Eye (tissue), 1 donor: ENCODE measurements at regions not wholly inside any gene's neighbourhood (a gene's known extent, or its start where the extent isn't known, plus 50 kb on each side); places are given as distances from the start of the nearest gene placed in this dataset.
"Not testable (repeated sequence)": the region's sequence is repeated elsewhere in the genome, so short reads cannot be mapped to it uniquely, and the experiment has no call there.

Experiments
- DNase-seq: peaks from one replicate; pipeline ENCODE4 v3.0.0-alpha.2; 2015

DNA sequence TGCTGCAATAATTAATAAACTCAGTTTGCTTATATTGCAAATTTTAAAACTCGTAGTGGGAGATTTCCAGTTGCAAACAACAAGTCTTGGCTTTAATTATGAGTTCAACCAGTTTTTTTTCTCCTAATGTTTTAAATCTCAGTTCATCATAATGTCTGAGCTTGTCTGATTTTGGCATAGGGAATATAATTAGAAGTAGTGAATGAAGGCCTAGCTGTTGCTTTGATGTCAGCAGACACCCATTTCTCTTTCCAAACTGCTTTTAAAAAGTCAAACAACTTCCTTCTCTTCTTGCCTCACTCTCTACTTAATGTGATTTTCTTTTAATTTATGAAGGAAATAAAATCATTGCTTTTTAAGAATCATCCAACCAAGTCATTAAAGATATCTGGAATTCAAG is 1462.1 kb downstream of the DPP10 start:
- no peak for DNase-seq

DNA sequence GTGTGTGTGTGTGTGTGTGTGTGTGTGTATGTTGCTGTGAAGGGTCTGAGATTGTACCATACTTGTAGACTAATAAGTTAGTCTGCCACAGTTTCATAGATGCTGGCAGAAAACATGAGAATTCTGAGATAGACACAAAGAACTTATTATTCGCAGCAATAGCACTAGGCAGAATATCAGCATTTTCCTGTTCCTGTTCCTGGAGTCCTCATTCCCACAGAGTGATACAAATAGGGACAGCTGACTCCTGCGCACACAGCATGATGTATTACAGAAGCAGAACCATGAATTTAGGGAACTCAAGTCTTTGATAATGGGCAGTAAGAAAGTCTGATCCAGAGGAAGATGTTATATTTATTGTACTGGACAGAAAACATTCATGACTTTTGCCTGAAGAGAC is 1466.3 kb downstream of the DPP10 start:
- no peak for DNase-seq

DNA sequence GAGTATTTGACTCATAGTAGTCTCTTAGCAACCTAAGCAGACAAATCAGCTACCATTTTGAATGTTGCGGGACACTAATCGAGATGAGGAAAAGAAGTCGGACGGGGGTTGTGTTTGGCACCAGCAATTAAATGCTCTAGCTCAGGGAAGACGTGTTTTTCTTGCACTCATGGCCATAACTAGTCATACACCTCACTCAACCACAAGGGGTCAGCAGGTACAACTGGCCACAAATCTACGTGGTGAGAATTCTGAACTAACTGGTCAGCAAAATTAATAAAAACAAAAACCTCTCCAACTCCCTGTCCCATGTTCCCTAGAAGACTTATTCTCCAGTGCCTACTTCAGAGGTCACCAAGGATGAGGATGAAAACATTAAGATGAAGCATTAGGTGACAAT is 1467.8 kb downstream of the DPP10 start:
- DNase-seq: no peak

DNA sequence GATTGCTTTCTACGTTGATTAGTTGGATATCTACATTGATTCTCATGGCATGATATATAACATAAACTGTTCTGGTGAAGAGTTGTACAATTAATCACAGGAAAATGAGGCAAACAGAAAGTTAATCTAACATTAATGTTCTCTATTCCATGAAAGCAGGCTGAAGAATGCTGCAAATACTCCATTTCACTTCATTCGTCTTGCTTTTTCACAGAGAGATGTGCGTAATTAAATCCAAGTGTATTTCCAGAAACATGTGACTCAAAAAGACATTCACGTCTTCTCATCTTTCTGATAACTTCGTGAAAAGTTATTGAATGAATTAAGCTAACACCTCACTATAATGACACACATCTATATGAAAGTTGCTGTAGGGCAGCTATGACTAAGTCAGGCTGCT is 1471.5 kb downstream of the DPP10 start:
- no peak for DNase-seq

GRCh38 chr2:115921541-115921940 is 1479.1 kb downstream of the DPP10 start:
- no peak for DNase-seq

GRCh38 chr2:115939902-115940301 is 1497.5 kb downstream of the DPP10 start:
- peak; percentile 26 for DNase-seq

DNA sequence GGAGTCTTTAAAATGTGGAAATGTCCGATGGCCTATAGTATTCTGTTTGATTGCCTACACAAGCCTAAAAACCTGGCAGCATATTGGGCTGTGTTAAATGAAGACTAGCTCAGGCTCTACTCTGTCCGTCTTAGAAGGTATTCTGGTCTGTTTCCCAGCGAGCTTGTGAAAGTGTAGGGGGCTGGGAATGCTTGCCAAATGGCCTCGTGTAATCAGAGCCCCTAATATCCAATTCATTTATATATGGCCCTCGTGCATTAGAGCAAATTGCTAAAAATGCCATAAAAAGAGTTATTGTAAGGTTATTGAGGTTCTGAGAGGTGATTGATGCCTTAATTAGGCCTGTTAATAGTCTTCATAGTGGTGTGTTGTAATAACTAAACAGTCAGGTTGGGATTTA is 1500.4 kb downstream of the DPP10 start:
- DNase-seq: no peak

GRCh38 chr2:115946341-115946740 is 1503.9 kb downstream of the DPP10 start:
- DNase-seq: no peak

DNA sequence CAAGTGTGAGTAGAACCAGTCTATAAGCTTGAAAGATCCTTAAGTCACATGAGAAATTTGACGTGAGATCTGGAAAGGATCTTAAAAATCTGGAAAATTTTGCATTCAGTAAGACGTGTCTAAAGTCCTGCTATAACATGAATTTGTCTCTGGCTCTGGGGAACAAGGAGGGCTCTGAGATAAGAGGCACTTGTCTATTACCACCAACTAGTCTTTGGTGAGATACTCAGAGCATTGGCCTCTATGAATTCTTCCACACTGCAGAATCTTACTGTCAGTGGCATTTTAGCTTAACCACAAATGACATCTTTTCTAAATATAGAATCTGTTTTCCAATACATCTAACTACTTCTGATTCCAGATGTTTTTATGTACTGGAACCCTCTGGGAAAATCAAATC is 1504.5 kb downstream of the DPP10 start:
- DNase-seq: no peak

DNA sequence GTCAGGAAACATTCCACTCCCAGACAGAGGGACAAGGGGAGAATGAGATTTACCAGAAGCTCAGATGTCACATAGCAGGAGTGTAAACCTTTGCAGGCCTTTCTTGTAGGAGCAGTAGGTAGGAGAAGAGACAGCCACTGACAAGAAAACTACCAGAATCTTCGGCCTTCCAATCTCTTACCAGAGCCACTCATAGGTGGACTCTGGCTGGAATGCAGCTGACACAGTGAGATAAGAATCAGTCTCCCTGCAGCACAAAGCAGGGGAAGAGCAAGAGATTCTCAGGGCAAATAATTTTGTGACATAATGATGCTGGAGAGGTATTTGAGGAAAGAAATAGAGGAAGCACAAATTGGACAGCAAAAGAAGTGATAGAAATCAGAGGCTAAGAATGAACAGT is 1534.5 kb downstream of the DPP10 start:
- no peak for DNase-seq

- peak; percentile 23 for DNase-seq
These were observed 1556.6 kb downstream of the DPP10 start for GRCh38 chr2:115999039-115999438.

GRCh38 chr2:116023026-116023425 is 1580.6 kb downstream of the DPP10 start:
- DNase-seq: no peak

GRCh38 chr2:116038758-116039157 is 1596.3 kb downstream of the DPP10 start:
- not testable (repeated sequence) for DNase-seq

DNA sequence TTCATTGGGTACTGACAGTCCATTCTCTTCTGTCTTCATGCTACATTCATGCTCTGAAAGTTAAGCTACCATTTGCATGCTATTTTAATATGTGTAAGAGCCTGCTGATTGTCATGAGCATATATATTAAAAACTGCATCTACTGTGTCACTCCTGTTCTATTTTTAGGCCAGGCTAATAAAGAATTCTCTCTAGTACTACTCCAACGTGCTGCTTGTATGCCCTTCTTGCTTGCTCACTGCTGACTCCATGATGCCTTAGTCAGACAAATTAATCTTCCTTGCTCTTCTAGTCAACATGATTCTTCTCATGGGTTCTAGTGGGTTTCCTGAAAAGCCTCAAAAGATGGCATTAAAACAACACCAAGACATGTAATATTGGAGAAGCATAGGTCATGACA is 1600.1 kb downstream of the DPP10 start:
- no peak for DNase-seq

GRCh38 chr2:116057538-116057937 is 1615.1 kb downstream of the DPP10 start:
- DNase-seq: no peak

GRCh38 chr2:116061023-116061422 is 1618.6 kb downstream of the DPP10 start:
- DNase-seq: no peak

GRCh38 chr2:116073731-116074130 is 1631.3 kb downstream of the DPP10 start:
- no peak for DNase-seq

DNA sequence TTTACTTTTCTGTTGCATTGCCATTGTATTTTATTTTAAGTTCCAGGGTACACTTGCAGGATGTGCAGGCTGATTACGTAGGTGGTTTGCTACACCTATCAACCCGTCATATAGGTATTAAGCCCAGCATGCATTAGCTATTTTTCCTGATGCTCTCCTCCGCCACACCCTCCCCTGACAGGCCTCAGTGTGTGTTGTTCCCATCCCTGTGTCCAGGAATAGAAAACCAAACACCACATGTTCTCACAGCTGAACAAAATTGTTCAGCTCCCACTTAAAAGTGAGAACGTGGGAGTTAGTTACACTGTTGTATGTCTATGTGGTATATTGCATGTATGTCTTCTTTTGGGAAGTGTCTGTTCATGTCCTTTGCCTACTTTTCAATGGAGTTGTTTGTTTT is 1631.7 kb downstream of the DPP10 start:
- no peak for DNase-seq

- DNase-seq: no peak
These were observed 1645.8 kb downstream of the DPP10 start for GRCh38 chr2:116088236-116088635.

DNA sequence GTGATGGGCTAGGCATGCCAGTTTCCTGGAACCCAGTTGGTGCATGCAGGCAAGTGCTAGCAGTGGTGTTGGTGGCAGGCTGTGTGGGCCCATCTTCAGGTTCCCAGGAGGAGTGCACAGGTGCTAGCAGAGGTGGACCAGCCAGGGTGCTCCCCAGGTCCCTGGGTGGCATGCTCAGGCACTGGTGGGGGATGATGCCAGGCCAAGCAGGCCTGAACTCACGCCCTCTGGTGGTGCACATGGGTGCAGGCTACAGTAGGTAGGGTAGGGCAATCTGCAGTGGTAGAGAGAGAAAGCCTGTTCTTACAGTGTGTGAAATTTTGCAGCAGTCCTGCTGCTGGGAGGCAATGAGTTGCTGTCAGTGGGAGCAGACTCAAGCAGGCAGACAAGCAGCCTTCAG is 1651.8 kb downstream of the DPP10 start:
- no peak for DNase-seq

DNA sequence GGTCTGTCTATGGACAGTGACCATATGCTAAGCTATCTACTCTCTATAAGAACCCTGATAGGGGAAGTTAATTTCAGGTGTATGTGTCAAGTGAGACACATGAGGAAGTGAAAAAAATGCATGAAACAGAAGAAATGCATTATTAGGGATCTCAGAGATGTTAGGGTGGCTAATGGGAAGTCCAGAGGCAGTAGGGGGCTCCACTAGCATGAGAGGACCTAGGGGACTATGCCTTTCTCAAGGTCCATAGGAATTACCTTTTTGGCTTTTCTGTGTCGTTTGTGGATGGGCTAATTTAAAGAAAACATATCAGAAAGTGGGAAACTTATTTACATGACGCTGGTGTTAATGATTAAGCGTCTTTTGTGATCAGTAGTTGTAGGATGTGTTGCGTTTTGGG is 1653.2 kb downstream of the DPP10 start:
- DNase-seq: no peak

DNA sequence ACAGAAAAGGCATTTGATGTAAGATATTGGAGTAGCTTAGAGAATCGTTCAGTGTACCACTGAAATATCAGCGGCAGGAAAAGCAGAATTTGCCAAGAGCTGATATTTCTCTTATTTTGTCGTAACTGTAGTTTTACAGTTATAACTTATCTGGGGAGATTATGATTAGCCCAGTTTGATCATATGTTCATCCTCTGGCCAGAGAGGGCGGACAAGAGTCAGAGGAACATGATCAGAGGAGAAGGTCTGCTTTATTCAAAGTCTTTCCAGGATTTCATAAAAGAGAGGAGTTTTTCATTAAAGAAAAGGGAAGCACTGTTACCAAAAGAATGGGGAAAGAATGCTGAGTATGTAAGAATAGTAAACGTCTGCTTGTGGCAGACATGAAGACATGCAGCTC is 1655.6 kb downstream of the DPP10 start:
- DNase-seq: no peak

DNA sequence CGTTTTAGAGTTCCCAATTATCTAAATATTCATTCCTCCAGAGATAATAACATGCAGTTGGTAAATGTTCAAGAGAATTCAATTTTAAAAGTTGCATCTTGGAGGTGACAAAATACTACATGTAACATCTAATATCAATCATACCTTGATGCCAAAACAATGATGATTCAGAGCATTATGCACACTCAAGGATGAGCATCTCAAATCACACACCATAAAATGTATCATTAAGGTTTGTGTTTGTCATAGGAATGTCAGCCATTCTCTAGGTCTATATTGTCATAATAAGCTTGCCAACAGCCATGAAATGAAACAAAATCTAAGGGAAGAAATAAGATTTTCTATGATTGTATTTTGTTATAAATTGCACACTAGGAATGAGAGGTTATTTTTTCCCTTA is 1667.0 kb downstream of the DPP10 start:
- DNase-seq: no peak

DNA sequence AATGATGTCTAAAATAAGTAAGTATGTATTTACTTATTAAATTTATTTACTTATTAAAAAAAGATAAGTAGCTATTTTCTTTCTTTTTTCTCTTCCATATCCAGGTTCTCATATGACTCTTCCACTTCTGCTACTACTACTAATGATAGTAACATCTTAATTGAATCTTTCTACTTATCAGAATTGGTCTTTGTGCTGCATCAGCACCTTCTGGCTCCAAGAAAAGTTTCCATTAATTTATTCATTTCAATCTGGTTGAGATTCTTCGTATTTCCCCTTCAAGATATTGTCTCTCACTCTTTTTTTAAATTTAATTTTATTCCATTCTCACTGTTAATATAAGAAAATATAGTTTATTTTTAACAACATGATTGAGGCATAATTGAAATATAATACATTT is 1675.4 kb downstream of the DPP10 start:
- no peak for DNase-seq

DNA sequence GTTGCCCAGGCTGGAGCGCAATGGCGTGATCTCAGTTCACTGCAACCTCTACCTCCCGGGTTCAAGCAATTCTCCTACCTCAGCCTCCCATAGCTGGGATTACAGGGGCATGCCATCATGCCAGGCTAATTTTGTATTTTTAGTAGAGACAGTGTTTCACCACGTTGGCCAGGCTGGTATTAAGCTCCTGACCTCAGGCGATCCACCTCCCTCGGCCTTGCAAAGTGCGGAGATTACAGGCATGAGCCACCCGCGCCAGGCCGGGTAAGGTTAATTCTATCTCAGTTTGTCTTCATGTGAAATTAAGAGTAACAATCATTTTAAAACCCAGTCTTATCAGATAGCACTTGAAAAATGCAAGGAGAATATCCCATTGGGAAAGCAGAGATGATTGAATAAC is 1681.7 kb upstream of the DDX18 start:
- DNase-seq: no peak

- DNase-seq: peak; percentile 9
These were observed 1681.0 kb upstream of the DDX18 start for GRCh38 chr2:116133381-116133942.
